ENCODE measurements at regions not wholly inside any gene's neighbourhood (a gene's known extent, or its start where the extent isn't known, plus 50 kb on each side); places are given as distances from the start of the nearest gene placed in this dataset.

DNA sequence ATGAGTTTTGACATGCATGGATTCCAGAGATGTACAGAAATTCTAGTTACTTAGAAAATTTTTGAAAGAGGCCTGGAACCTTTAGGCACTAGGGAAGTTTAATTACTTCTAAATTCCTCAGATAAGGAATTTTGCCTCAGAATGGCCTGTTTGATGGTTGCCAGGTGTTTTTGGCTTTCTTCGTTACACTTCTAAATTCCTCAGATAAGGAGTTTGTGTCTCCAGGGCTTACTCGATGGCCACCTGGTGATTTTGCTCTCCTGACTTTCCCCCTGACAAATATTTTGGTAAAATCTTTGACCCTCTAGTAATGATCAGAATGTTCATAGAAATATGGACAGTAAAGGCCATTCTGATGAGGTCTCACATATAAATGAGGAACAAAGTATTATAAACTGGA is 64.3 kb downstream of the BEX3 start:
- no peak for TF ChIP-seq POLR2A (IDR thresholded peaks at IDR 0.05)
- TF ChIP-seq, protein P1, sequence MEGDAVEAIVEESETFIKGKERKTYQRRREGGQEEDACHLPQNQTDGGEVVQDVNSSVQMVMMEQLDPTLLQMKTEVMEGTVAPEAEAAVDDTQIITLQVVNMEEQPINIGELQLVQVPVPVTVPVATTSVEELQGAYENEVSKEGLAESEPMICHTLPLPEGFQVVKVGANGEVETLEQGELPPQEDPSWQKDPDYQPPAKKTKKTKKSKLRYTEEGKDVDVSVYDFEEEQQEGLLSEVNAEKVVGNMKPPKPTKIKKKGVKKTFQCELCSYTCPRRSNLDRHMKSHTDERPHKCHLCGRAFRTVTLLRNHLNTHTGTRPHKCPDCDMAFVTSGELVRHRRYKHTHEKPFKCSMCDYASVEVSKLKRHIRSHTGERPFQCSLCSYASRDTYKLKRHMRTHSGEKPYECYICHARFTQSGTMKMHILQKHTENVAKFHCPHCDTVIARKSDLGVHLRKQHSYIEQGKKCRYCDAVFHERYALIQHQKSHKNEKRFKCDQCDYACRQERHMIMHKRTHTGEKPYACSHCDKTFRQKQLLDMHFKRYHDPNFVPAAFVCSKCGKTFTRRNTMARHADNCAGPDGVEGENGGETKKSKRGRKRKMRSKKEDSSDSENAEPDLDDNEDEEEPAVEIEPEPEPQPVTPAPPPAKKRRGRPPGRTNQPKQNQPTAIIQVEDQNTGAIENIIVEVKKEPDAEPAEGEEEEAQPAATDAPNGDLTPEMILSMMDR (IDR thresholded peaks at IDR 0.05) = no peak
- no peak for TF ChIP-seq POLR2AphosphoS5 (IDR thresholded peaks at IDR 0.05)
